Aorta (tissue), 5 donors: ENCODE measurements at regions not wholly inside any gene's neighbourhood (a gene's known extent, or its start where the extent isn't known, plus 50 kb on each side); places are given as distances from the start of the nearest gene placed in this dataset.
"Not testable (repeated sequence)": the region's sequence is repeated elsewhere in the genome, so short reads cannot be mapped to it uniquely, and the experiment has no call there.

Experiments
- ATAC-seq: fragments of 200-7000 bp; cut with Tn5 transposase; one replicate; pipeline ENCODE4 v1.9.1; 2022; ENCODE audit warnings: moderate library complexity; ENCODE audit not compliant: low FRiP score
- DNase-seq, 2 donors: peaks; one replicate each; pipeline ENCODE4 v3.0.0-alpha.2; 2020
- H3K27ac ChIP-seq, 2 donors: one replicate each; pipeline ENCODE4 v1.5.1; 2013; ENCODE audit warnings: low read length in 2 of 2, mild to moderate bottlenecking in 2 of 2, moderate library complexity in 2 of 2, control low read depth in 1 of 2, inconsistent platforms in 1 of 2, low read depth in 1 of 2
- H3K27me3 ChIP-seq, 2 donors: one replicate each; pipeline ENCODE4 v1.6.1; 2013; ENCODE audit warnings: control low read depth in 1 of 2, low read length in 1 of 2, mild to moderate bottlenecking in 1 of 2, moderate library complexity in 1 of 2; ENCODE audit not compliant: insufficient read depth in 2 of 2, control insufficient read depth in 1 of 2
- H3K36me3 ChIP-seq, 2 donors: one replicate each; pipeline ENCODE4 v1.6.1; 2013; ENCODE audit warnings: control low read depth in 1 of 2, low read length in 1 of 2, mild to moderate bottlenecking in 1 of 2; ENCODE audit not compliant: insufficient read depth in 2 of 2, control insufficient read depth in 1 of 2
- H3K4me1 ChIP-seq, 2 donors: one replicate each; pipeline ENCODE4 v1.6.1; 2013; ENCODE audit warnings: low read length in 2 of 2, control low read depth in 1 of 2, mild to moderate bottlenecking in 1 of 2, moderate library complexity in 1 of 2; ENCODE audit not compliant: insufficient read depth in 2 of 2, control insufficient read depth in 1 of 2
- H3K4me3 ChIP-seq, 2 donors: one replicate each; pipeline ENCODE4 v1.5.1; 2013; ENCODE audit warnings: low read length in 2 of 2, control low read depth in 1 of 2, mild to moderate bottlenecking in 1 of 2
- H3K9me3 ChIP-seq: one replicate; pipeline ENCODE4 v1.6.1; 2013; ENCODE audit warnings: mild to moderate bottlenecking, low read length; ENCODE audit not compliant: control insufficient read depth
- WGBS, 2 donors: extraction: QIAGEN DNeasy Blood & Tissue Kit; methylation state at CpG; one replicate each; pipeline ENCODE4 v1.1.7; 2013; 5-methylcytosine and 5-hydroxymethylcytosine counted together
- intact Hi-C, 2 donors: fragments of 100-400 bp; cut with DNase I; formaldehyde crosslinking; loops; one replicate each; pipeline versions ENCODE4 v1.14.2 to v1.15.0; 2022
- donor health status: healthy with polysubstance abuse.
- donor health status: Bipolar disorder and iron deficiency.
- donor health status: DM: no; HTN: no; CAD: no.
- donor health status: DM: no; HTN: no; CAD: no.
- donor health status: DM: yes; HTN: yes; CAD: no.

DNA sequence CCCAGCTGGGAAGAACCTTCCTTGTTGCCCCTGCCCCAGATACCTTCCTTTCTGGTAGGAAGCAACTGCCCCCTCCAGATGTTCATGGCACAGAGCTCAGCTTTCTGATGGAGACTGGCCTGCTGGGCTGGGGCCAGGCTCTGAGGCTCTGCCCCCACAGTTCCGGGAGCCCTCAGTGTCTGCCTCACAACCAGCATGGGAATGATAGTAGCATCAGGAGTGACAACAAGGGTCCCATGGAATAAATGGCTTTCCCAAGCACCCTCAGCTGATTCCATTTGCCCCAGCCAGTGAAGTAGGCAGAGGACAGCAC is 65.6 kb upstream of the IQSEC1 start:
- ATAC-seq (no peak), DNase-seq (peak in 1 of 2 donors; percentile 24)
- intact Hi-C loops: no loop called here
- H3K36me3 ChIP-seq: no peaks in the 10 kb centered on the region
- 64 to 68% methylated on average over 1 of the region's 1 CpG for WGBS, 2 donors
- H3K27me3 ChIP-seq: no peaks in the 10 kb centered on the region
- H3K27ac ChIP-seq: no peak overlapping the region
- H3K4me3 ChIP-seq: no peak overlapping the region
- no peaks in the 10 kb centered on the region for H3K4me1 ChIP-seq
- no peaks in the 10 kb centered on the region for H3K9me3 ChIP-seq

DNA sequence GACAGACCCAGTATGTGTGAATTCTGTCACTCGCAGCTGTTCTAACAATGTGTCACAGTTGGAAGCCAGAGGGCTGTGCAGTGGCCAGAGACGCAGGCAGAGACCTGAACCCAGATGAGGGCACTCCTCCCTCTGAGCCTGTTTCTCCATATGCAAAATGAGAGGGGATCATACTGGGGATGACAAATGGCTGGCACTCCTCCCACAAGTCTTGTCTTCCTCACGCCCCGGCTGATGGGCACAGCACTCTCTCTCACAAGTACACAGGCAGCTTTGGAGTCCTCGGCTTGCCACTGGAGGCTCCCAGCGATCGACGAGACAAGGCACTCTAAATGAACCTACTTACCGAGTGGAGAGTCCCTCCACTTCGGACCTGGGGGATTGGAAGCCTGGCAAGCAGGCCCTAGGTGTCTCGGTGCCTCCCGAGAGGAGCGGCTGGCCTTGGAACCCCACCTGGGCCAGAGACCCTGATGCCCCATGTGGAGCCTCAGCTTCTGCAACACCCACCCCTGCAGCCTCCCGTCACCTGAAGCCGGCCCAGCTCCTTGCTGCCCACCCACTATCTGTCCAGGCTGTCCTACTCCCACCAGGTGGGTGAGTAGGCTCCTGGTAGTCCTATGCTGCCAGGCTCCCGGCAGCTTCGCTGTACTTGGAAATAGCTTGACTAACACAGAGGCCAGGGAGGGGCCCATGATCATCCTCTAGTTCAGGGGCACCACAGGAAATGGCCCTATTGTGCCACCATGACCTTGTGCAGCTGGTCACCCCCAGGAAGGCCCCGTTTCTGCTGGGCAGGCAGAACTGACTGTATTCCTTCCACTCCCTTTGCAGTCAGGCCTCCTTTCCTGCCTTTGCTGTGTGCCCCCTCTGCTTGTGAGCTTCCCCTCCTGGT is 65.0 kb upstream of the IQSEC1 start:
- H3K27me3 ChIP-seq: no peaks in the 10 kb centered on the region
- DNase-seq (peak in 1 of 2 donors; percentile 63), ATAC-seq (no peak)
- no peaks in the 10 kb centered on the region for H3K4me1 ChIP-seq
- 53 to 65% methylated on average over 18 of the region's 18 CpGs for WGBS, 2 donors
- H3K9me3 ChIP-seq: no peaks in the 10 kb centered on the region
- H3K36me3 ChIP-seq: no peaks in the 10 kb centered on the region
- no peak overlapping the region for H3K27ac ChIP-seq
- no peak overlapping the region for H3K4me3 ChIP-seq
- intact Hi-C loops: no loop called here

DNA sequence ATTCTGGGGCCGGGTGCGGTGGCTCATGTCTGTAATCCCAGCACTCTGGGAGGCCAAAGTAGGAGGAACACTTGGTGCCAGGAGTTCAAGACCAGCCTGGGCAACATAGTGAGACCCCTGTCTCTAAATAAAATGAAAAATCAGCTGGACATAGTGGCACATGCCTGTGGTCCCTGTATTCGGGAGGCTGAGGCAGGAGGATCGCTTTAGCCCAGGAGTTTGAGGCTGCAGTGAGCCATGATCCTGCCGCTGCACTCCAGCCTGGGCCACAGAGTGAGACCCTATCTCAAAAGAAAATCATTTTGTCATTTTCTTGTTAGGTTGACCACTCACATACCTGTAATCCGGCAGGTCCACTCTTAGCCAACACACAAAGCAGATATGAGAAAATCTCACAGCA is 63.6 kb upstream of the IQSEC1 start:
- H3K4me3 ChIP-seq, H3K27me3 ChIP-seq, H3K27ac ChIP-seq, ATAC-seq, intact Hi-C loops, H3K36me3 ChIP-seq, H3K4me1 ChIP-seq, H3K9me3 ChIP-seq: not testable (repeated sequence)
- WGBS, 2 donors: 90 to 94% methylated on average over 6 of the region's 6 CpGs
- peak in 1 of 2 donors; percentile 55 for DNase-seq

DNA sequence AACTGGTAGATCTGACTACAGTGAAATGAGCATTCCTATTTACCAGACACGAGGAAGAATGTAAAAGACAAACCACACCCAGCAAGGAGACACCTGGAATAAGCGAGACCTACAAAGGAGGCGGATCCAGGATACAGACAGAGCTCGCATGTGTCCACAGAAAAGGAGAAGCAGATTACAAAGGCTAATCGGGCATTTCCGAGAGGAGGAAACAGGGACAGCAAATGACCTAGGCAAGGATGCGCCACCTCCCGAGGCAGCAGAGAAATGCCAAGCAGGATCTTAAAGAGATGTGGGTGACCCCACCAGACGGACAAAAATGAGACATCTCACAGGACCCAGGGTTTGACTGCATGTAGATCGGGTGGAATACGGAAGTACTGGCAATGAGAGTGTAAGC is 63.2 kb upstream of the IQSEC1 start:
- Histone ChIP-seq H3K4me1 (no peaks in the 10 kb centered on the region), H3K9me3 (no peaks in the 10 kb centered on the region), H3K27me3 (no peaks in the 10 kb centered on the region), H3K27ac (no peak overlapping the region), H3K36me3 (no peaks in the 10 kb centered on the region), H3K4me3 (no peak overlapping the region)
- ATAC-seq: no peak
- intact Hi-C loops: no loop called here
- WGBS, 2 donors: 75 to 79% methylated on average over 11 of the region's 11 CpGs
- DNase-seq: peak in 1 of 2 donors; percentile 9

DNA sequence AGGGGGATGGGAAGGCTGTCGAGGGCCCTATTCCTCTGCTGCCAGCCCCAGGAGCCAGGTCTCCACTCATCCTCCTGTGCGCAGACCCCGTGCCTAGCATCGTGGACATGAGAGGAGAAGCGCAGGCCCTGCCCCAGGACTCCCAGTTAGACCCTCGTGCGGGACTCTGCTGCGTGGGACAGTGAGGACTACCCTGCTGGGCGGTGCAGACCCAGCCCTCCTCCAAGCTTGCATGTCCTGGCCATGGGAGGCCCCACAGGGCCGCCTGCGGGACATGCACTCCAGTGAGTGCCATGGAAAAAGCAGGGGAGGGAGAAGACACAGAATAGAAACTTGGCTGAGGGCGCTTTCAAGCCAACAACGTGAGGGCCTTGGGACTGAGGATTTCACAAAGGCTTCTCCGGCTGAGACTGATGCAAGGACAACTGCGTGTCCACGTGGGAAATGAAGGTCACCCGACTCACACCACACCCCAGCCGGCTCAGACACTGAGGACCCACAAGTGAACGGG is 62.6 kb upstream of the IQSEC1 start:
- no peak overlapping the region for H3K4me3 ChIP-seq
- no peaks in the 10 kb centered on the region for H3K9me3 ChIP-seq
- H3K36me3 ChIP-seq: no peaks in the 10 kb centered on the region
- WGBS, 2 donors: 61 to 68% methylated on average over 19 of the region's 19 CpGs
- H3K27me3 ChIP-seq: no peaks in the 10 kb centered on the region
- intact Hi-C loops: no loop called here
- DNase-seq: peak in 1 of 2 donors; percentile 64
- H3K27ac ChIP-seq: no peak overlapping the region
- ATAC-seq: no peak
- H3K4me1 ChIP-seq: no peaks in the 10 kb centered on the region

DNA sequence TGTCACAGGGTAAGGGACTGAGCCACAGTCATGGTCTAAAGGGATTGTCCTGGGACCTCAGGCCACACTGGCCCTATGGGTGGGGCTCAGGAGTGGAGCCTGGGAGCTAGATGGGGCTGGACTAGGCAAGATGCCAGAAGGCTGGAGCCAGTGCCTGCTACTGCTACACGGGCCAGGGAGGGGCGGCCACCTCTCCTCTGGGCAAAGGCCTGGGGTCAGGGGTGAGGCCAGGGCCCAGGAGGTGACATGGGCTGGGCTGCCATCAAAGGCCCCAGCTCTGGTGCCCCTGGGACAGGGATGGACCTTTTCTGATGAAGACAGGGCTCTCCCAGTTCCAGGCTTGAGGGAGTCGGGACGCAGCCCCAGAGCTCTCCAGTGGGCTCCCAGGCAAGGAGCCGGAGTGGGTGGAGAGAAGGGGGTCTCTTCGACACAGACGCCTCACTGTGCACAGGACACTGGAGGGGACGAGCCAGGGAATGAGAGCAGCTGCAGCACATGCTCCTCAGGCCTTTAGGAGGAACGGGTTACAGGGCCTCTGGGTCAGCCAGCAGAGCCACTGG is 62.1 kb upstream of the IQSEC1 start:
- Histone ChIP-seq H3K4me3 (no peak overlapping the region), H3K36me3 (no peaks in the 10 kb centered on the region), H3K27me3 (no peaks in the 10 kb centered on the region), H3K27ac (no peak overlapping the region), H3K4me1 (no peaks in the 10 kb centered on the region), H3K9me3 (no peaks in the 10 kb centered on the region)
- DNase-seq: peak in 1 of 2 donors; percentile 62
- 75% methylated on average over 9 of the region's 9 CpGs for WGBS, 2 donors
- intact Hi-C loops: no loop called here
- peak; percentile 34 for ATAC-seq

DNA sequence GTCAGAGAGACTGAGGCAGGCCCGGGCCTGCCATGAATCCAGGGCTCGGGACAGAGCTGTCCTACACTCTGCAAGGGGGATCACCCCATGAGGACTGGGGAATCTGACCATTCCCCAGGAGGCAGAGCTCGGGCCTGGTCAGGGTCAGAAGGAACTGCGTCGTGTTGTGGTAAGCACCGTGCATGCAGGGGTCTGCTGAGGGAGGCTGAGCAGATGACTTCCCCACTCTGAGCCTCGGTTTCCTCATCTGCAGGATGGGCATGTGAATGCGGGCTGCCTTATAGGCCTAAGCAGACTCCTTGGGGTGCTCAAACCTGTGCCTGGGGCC is 61.6 kb upstream of the IQSEC1 start:
- no peak overlapping the region for H3K27ac ChIP-seq
- no peaks in the 10 kb centered on the region for H3K36me3 ChIP-seq
- ATAC-seq (no peak), DNase-seq (peak in 1 of 2 donors; percentile 54)
- intact Hi-C loops: no loop called here
- no peaks in the 10 kb centered on the region for H3K27me3 ChIP-seq
- no peak overlapping the region for H3K4me3 ChIP-seq
- 90 to 92% methylated on average over 8 of the region's 8 CpGs for WGBS, 2 donors
- H3K9me3 ChIP-seq: no peaks in the 10 kb centered on the region
- H3K4me1 ChIP-seq: no peaks in the 10 kb centered on the region

DNA sequence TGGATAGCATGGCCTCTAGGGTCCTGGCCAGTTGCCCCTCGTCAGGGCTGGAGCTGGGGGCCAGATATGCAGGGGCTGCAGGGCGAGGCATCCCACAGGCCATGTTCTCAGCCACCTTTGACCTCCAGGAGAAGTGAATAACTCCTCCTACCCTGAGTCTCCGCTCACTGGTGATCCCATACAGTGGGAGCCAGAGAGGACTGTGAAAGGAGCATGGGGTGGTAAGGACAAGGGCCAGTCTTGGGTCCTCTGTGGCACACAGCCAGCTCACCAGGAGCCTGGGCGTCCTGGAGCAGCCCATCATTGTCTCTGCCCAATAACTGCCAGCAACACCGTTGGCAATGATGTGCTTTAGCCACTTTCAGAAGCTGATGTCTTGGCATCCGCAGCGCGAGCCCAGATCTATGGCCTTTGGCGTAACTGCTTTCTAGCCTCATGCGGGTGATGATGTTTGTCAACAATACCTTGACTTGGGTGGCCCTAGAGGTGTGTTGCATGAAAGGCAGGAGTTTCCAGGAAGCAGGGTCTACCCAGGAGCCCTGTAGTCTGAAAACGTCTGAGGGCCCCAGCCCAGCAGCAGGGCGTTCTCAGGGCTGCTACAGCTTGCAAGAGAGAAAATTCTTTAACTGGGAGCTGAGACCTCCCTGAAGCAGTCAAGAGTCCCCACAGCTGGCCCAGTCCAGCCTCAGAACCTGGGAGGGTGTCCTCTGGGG is 61.1 kb upstream of the IQSEC1 start:
- no peaks in the 10 kb centered on the region for H3K36me3 ChIP-seq
- WGBS, 2 donors: 89 to 91% methylated on average over 12 of the region's 12 CpGs
- H3K27me3 ChIP-seq: no peaks in the 10 kb centered on the region
- intact Hi-C loops: no loop called here
- H3K4me1 ChIP-seq: no peaks in the 10 kb centered on the region
- DNase-seq (peak in 1 of 2 donors; percentile 57), ATAC-seq (no peak)
- no peak overlapping the region for H3K4me3 ChIP-seq
- no peaks in the 10 kb centered on the region for H3K9me3 ChIP-seq
- H3K27ac ChIP-seq: no peak overlapping the region
